Heart right ventricle (tissue), 16 donors: ENCODE measurements at regions not wholly inside any gene's neighbourhood (a gene's known extent, or its start where the extent isn't known, plus 50 kb on each side); places are given as distances from the start of the nearest gene placed in this dataset.

Source experiments
- ATAC-seq, 8 donors: fragments of 200-7000 bp; cut with Tn5 transposase; one replicate each; pipeline ENCODE4 v1.9.1; 2020; ENCODE audit warnings: mild to moderate bottlenecking in 8 of 8, moderate library complexity in 8 of 8, moderate number of reproducible peaks in 1 of 8
- DNase-seq, 2 donors: peaks; one replicate each; pipeline ENCODE4 v3.0.0-alpha.2; 2020
- H3K27ac ChIP-seq, 10 donors: fragments of 200-600 bp; sonication (generic) in 2 of 10; one replicate each; pipeline versions ENCODE4 v1.5.0 to v1.8.0; 2020 to 2022; ENCODE audit warnings: mild to moderate bottlenecking in 3 of 10
- H3K27me3 ChIP-seq, 7 donors: fragments of 200-600 bp; one replicate each; pipeline ENCODE4 v1.8.0; 2021 to 2022; ENCODE audit warnings: mild to moderate bottlenecking in 2 of 7
- H3K36me3 ChIP-seq, 9 donors: fragments of 200-600 bp; sonication (generic) in 1 of 9; one replicate each; pipeline versions ENCODE4 v1.5.0 to v1.8.0; 2020 to 2022; ENCODE audit warnings: mild to moderate bottlenecking in 2 of 9
- H3K4me1 ChIP-seq, 9 donors: fragments of 200-600 bp; sonication (generic) in 1 of 9; one replicate each; pipeline versions ENCODE4 v1.5.0 to v1.8.0; 2020 to 2022; ENCODE audit warnings: mild to moderate bottlenecking in 4 of 9
- H3K4me3 ChIP-seq, 10 donors: fragments of 200-600 bp; sonication (generic) in 2 of 10; one replicate each; pipeline versions ENCODE4 v1.5.0 to v1.8.0; 2020 to 2022; ENCODE audit warnings: mild to moderate bottlenecking in 7 of 10, moderate library complexity in 2 of 10
- H3K9me3 ChIP-seq, 11 donors: fragments of 200-600 bp in 10 of 11; sonication (generic) in 2 of 11; one replicate each; pipeline versions ENCODE4 v1.5.0 to v1.8.0; 2013 to 2022; ENCODE audit warnings: mild to moderate bottlenecking in 2 of 11, control low read depth in 1 of 11, moderate library complexity in 1 of 11
- WGBS, 2 donors: extraction: QIAGEN DNeasy Blood & Tissue Kit; methylation state at CpG; one replicate each; pipeline ENCODE4 v1.1.7; 2013; ENCODE audit warnings: inconsistent platforms in 1 of 2; 5-methylcytosine and 5-hydroxymethylcytosine counted together
- intact Hi-C, 10 donors: fragments of 100-400 bp; cut with DNase I; formaldehyde crosslinking; loops; one replicate each; pipeline versions ENCODE4 v1.11.1 to v1.14.2; 2022
- TF ChIP-seq, protein P1 (sequence below), 9 donors: fragments of 200-600 bp; sonication (generic) in 2 of 9; IDR thresholded peaks; one replicate each; pipeline versions ENCODE4 v1.5.0 to v1.8.0; 2021 to 2022; ENCODE audit warnings: antibody characterized with exemption in 9 of 9, mild to moderate bottlenecking in 5 of 9, moderate library complexity in 1 of 9
- donor health status: Arrhythmogenic right ventricular cardiomyopathy.
- donor health status: ischemic (EF 13 %, LVEDD 7.1; RV severe dilation, severe dysfunction).
- donor health status: healthy with polysubstance abuse.
- donor health status: DM: no; HTN: yes; CAD: no.
- donor health status: DM: no; HTN: no; CAD: no.
- donor health status: ischemic (EF 25% LVEDD 6.9; RV normal size, moderate dysfunction).
- donor health status: ischemic (EF 25% LVEDD 5.7; RV mildly dilated, moderate dysfunction).
- donor health status: healthy.
- donor health status: DM: yes; HTN: yes; CAD: no.
- donor health status: Ischemic cardiomyopathy.
- donor health status: ischemic (EF 35%, LVEDD 5.7; RV mildly dilated, moderate dysfunction).
- donor health status: nonischemic (EF 11% LVEDD 7.7; RV severe dilation, severe dysfunction).
- donor health status: DM: yes; HTN: yes; CAD: no.
- donor health status: PGD.
- donor health status: ischemic (EF 29% LVEDD 5.4; RV normal size, mild dysfunction).
- donor health status: nonischemic (EF 23%, LVEDD 6.1; RV moderate dilation, normal function).

DNA sequence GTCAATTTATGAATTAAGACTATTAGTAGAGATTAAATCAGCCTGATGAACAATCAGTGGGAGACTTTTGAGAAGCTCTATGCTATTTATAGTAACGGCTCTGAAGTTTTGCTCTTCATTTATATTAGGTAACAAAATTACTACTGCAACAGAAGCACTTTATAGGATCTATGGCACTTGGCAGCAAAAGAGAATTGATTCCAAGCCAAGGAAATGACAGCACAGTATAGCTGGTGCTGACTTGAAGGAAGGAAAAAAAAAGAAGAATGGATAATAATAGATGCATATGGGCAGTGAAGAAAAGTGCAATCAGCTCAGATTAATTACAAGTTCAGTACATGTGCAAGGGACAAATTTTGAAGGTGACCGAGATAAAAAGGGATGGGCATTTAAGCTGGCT lies 228.2 kb upstream of the PPFIA2 start:
- TF ChIP-seq, protein P1, sequence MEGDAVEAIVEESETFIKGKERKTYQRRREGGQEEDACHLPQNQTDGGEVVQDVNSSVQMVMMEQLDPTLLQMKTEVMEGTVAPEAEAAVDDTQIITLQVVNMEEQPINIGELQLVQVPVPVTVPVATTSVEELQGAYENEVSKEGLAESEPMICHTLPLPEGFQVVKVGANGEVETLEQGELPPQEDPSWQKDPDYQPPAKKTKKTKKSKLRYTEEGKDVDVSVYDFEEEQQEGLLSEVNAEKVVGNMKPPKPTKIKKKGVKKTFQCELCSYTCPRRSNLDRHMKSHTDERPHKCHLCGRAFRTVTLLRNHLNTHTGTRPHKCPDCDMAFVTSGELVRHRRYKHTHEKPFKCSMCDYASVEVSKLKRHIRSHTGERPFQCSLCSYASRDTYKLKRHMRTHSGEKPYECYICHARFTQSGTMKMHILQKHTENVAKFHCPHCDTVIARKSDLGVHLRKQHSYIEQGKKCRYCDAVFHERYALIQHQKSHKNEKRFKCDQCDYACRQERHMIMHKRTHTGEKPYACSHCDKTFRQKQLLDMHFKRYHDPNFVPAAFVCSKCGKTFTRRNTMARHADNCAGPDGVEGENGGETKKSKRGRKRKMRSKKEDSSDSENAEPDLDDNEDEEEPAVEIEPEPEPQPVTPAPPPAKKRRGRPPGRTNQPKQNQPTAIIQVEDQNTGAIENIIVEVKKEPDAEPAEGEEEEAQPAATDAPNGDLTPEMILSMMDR (IDR thresholded peaks at IDR 0.05) = no peak
- no peak for DNase-seq

DNA sequence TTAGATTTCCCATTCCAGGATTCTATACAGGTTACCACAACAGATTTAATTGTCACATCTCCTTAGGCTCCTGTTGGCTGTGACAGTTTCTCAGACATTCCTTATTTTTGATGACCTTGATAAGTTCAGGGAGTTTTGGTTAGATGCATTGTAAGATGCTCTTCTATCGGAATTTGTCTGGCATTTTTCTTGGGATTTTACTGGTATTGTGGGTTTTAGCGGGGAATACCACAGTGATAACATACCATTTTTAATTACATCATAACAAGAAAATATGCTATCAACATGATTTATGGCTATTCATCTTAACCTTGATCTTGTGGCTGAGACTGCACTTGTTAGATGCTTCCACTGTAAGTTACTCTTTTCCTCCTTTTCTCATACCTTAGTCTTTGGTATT lies 217.5 kb upstream of the PPFIA2 start:
- no peak overlapping the region for H3K27ac ChIP-seq
- TF ChIP-seq, protein P1 (IDR thresholded peaks at IDR 0.05) = no peak
- DNase-seq = no peak
- no peak for ATAC-seq
- 88 to 89% methylated on average over 2 of the region's 2 CpGs for WGBS, 2 donors
- intact Hi-C loops = no loop called here
- no peaks in the 10 kb centered on the region for H3K36me3 ChIP-seq
- H3K27me3 ChIP-seq = no peaks in the 10 kb centered on the region
- H3K9me3 ChIP-seq = peaks cover 0 to 21% (median 0%) of the 10 kb centered on the region in 11 donors
- H3K4me1 ChIP-seq = no peaks in the 10 kb centered on the region
- no peak overlapping the region for H3K4me3 ChIP-seq

More for the DNA sequence above, 228.2 kb upstream of the PPFIA2 start:
- H3K4me3 ChIP-seq = no peak overlapping the region
- H3K27me3 ChIP-seq = no peaks in the 10 kb centered on the region
- H3K27ac ChIP-seq = no peak overlapping the region
- H3K4me1 ChIP-seq = no peaks in the 10 kb centered on the region
- no peaks in the 10 kb centered on the region for H3K36me3 ChIP-seq
- 23 to 31% methylated on average over 2 of the region's 2 CpGs for WGBS, 2 donors
- no peak for ATAC-seq
- H3K9me3 ChIP-seq = peaks cover 0 to 10% (median under 1%) of the 10 kb centered on the region in 11 donors
- intact Hi-C loops = no loop called here

DNA sequence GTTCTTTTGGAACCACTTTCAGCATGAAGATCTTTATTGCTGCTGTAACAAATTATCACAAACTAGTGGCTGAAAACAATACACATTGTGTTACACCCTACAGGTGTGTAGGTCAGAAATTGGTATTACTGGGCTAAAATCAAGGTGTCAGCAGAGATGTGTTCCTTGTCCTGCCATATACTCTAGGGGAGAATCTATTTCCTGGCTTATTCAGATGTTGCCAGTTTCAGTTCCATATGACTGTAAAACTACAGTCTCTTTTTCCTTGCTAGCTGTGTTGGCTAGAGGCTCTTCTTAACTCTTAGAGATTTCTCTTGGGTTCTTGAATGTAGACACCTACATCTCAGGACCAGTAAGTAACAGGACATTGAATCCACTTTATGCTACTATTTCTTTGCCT lies 215.6 kb upstream of the PPFIA2 start:
- Histone ChIP-seq H3K4me1 (no peaks in the 10 kb centered on the region), H3K27ac (no peak overlapping the region), H3K9me3 (peaks cover 0 to 14% (median 0%) of the 10 kb centered on the region in 11 donors), H3K27me3 (no peaks in the 10 kb centered on the region), H3K36me3 (no peaks in the 10 kb centered on the region), H3K4me3 (no peak overlapping the region)
- no peak for ATAC-seq
- DNase-seq = no peak
- intact Hi-C loops = no loop called here
- TF ChIP-seq, protein P1 (IDR thresholded peaks at IDR 0.05) = no peak

DNA sequence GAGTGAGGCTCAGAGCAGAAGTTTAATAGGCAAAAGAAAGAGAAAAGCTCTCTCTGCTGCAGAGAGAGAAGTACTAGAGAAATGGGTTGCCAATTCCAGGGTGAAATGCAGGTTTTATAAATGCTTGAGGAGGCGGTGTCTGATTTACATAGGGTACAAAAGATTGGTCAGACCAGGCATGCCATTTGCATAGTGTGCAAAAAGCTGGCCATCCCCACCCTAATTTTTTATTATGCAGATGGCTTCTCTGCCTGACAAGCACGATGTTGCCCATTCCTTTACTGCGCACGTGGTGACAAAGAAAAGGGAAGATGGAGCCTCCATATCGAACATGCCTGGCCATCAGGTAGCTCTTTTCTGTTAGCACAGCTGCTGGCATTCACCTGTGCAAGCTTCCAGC lies 209.3 kb upstream of the PPFIA2 start:
- no peak overlapping the region for H3K27ac ChIP-seq
- H3K9me3 ChIP-seq = peaks cover 0 to 6% (median 0%) of the 10 kb centered on the region in 11 donors
- ATAC-seq (no peak), DNase-seq (no peak)
- 63 to 64% methylated on average over 5 of the region's 5 CpGs for WGBS, 2 donors
- H3K27me3 ChIP-seq = no peaks in the 10 kb centered on the region
- H3K36me3 ChIP-seq = no peaks in the 10 kb centered on the region
- no peak overlapping the region for H3K4me3 ChIP-seq
- no peaks in the 10 kb centered on the region for H3K4me1 ChIP-seq
- TF ChIP-seq, protein P1 (IDR thresholded peaks at IDR 0.05) = no peak
- intact Hi-C loops = no loop called here
